Endodermal cell (in vitro differentiated cells): ENCODE measurements at regions not wholly inside any gene's neighbourhood (a gene's known extent, or its start where the extent isn't known, plus 50 kb on each side); places are given as distances from the start of the nearest gene placed in this dataset.

Source experiments
- DNase-seq: peaks from one replicate; pipeline ENCODE4 v3.0.0-alpha.2; 2017
- H3K27ac ChIP-seq: 2 replicates; pipeline ENCODE4 v1.5.1; 2013; ENCODE audit warnings: mild to moderate bottlenecking, low read depth, low read length, moderate library complexity
- H3K27me3 ChIP-seq: 2 replicates; pipeline ENCODE4 v1.6.1; 2013; ENCODE audit warnings: mild to moderate bottlenecking, low read length, moderate library complexity; ENCODE audit not compliant: insufficient read depth, control insufficient read depth, poor library complexity, severe bottlenecking
- H3K36me3 ChIP-seq: 2 replicates; pipeline ENCODE4 v1.7.0; 2013; ENCODE audit warnings: mild to moderate bottlenecking, low read length, moderate library complexity; ENCODE audit not compliant: control insufficient read depth, insufficient read depth
- H3K4me1 ChIP-seq: one replicate; pipeline ENCODE4 v1.7.0; 2013; ENCODE audit warnings: low read length; ENCODE audit not compliant: control insufficient read depth, insufficient read depth
- H3K4me3 ChIP-seq: 2 replicates; pipeline ENCODE4 v1.5.1; 2013; ENCODE audit warnings: mild to moderate bottlenecking, low read length, moderate library complexity
- H3K9ac ChIP-seq: 2 replicates; pipeline ENCODE4 v1.6.1; 2013; ENCODE audit warnings: mild to moderate bottlenecking, low read length, moderate library complexity; ENCODE audit not compliant: poor library complexity, severe bottlenecking; ENCODE audit errors: extremely low read depth
- H3K9me3 ChIP-seq: 2 replicates; pipeline ENCODE4 v1.6.1; 2013; ENCODE audit warnings: mild to moderate bottlenecking, low read length, moderate library complexity; ENCODE audit not compliant: control insufficient read depth
- H3K27ac Mint-ChIP-seq: 2 replicates; pipeline ENCODE4 v1.8.0; 2020; ENCODE audit warnings: mixed read lengths
- H3K27me3 Mint-ChIP-seq: 2 replicates; pipeline ENCODE4 v1.8.0; 2021; ENCODE audit warnings: mild to moderate bottlenecking, mixed read lengths; ENCODE audit not compliant: insufficient read depth
- H3K36me3 Mint-ChIP-seq: 2 replicates; pipeline ENCODE4 v1.8.0; 2020; ENCODE audit warnings: low read depth, mixed read lengths
- H3K4me1 Mint-ChIP-seq: 2 replicates; pipeline ENCODE4 v1.8.0; 2020; ENCODE audit warnings: mixed read lengths
- H3K4me3 Mint-ChIP-seq: 2 replicates; pipeline ENCODE4 v1.8.0; 2020; ENCODE audit warnings: mild to moderate bottlenecking, moderate library complexity, mixed read lengths
- H3K9me3 Mint-ChIP-seq: 2 replicates; pipeline ENCODE4 v1.8.0; 2020; ENCODE audit warnings: mild to moderate bottlenecking, mixed read lengths
- WGBS, 2 experiments: methylation state at CpG; one replicate each; pipeline versions ENCODE4 v1.1.5 to v1.1.7; 2013; ENCODE audit warnings: missing lambda C conversion rate in 2 of 2, mixed read lengths in 1 of 2; ENCODE audit not compliant: insufficient coverage in 1 of 2, insufficient read length in 1 of 2; 5-methylcytosine and 5-hydroxymethylcytosine counted together
- TF ChIP-seq, protein P1 (sequence below): fragments of 200-600 bp; sonication (generic); conservative IDR thresholded peaks from 2 replicates; pipeline ENCODE4 v1.5.0; 2021; ENCODE audit warnings: antibody characterized with exemption, mild to moderate bottlenecking

DNA sequence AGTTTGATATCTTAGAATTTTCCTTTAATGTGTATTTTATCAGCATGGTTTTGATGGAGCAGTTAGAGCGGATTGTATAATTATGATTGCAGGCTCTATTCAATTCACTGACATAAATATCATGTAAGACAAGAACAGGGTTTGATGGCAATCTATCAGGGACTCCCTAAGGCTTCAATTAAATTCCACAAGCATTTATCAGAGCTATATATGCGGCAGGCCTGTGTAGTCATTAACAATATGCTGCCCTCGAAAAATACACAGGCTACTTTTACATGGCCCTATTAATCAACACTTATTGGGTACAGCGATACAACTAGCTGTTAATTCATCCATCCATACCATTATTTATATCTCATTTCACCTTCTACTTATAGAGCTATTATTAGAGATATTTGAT is 358.1 kb upstream of the TPK1 start:
- Histone ChIP-seq H3K36me3 (no peaks in the 10 kb centered on the region), H3K4me3 (no peak overlapping the region), H3K27ac (no peak overlapping the region), H3K27me3 (no peaks in the 10 kb centered on the region), H3K9me3 (no peaks in the 10 kb centered on the region), H3K4me1 (no peaks in the 10 kb centered on the region), H3K9ac (no peak overlapping the region)
- H3K27ac Mint-ChIP-seq: no peak overlapping the region
- 86 to 94% methylated on average over 2 to 4 of the region's 4 CpGs for WGBS, 2 experiments
- no peaks in the 10 kb centered on the region for H3K4me1 Mint-ChIP-seq
- TF ChIP-seq, protein P1, sequence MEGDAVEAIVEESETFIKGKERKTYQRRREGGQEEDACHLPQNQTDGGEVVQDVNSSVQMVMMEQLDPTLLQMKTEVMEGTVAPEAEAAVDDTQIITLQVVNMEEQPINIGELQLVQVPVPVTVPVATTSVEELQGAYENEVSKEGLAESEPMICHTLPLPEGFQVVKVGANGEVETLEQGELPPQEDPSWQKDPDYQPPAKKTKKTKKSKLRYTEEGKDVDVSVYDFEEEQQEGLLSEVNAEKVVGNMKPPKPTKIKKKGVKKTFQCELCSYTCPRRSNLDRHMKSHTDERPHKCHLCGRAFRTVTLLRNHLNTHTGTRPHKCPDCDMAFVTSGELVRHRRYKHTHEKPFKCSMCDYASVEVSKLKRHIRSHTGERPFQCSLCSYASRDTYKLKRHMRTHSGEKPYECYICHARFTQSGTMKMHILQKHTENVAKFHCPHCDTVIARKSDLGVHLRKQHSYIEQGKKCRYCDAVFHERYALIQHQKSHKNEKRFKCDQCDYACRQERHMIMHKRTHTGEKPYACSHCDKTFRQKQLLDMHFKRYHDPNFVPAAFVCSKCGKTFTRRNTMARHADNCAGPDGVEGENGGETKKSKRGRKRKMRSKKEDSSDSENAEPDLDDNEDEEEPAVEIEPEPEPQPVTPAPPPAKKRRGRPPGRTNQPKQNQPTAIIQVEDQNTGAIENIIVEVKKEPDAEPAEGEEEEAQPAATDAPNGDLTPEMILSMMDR: no peak
- no peaks in the 10 kb centered on the region for H3K27me3 Mint-ChIP-seq
- peaks cover 2% of the 10 kb centered on the region for H3K9me3 Mint-ChIP-seq
- no peak overlapping the region for H3K4me3 Mint-ChIP-seq
- H3K36me3 Mint-ChIP-seq: no peaks in the 10 kb centered on the region
- DNase-seq: no peak

DNA sequence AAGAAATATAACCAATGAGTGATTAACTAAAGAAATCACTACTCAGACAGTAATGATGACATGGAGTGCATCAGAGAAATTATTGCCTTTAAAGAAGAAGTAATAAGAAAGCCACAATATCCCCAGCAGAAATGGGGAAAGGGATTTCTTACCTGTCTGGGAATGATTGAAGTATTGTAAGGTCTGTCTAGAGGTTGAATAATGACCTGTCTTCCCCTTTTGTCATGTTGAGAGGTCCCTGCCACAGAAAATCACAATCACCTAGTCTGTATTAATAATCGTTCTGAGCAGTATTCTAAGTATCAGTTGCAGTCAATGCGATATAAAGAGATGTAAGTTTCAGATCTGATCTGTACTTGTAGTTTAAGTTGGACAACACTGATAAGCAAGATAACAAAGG is 349.1 kb upstream of the TPK1 start:
- H3K27ac ChIP-seq: no peak overlapping the region
- Mint-ChIP-seq H3K4me1 (no peaks in the 10 kb centered on the region), H3K27me3 (no peaks in the 10 kb centered on the region), H3K9me3 (no peaks in the 10 kb centered on the region), H3K27ac (no peak overlapping the region), H3K36me3 (no peaks in the 10 kb centered on the region), H3K4me3 (no peak overlapping the region)
- WGBS, 2 experiments: 82% methylated on average over 2 of the region's 2 CpGs; no CpG with 5 or more reads in 1 of the 2 experiments
- no peaks in the 10 kb centered on the region for H3K4me1 ChIP-seq
- no peaks in the 10 kb centered on the region for H3K9me3 ChIP-seq
- no peaks in the 10 kb centered on the region for H3K36me3 ChIP-seq
- TF ChIP-seq, protein P1: no peak
- DNase-seq: no peak
- no peaks in the 10 kb centered on the region for H3K27me3 ChIP-seq
- H3K4me3 ChIP-seq: no peak overlapping the region
- H3K9ac ChIP-seq: no peak overlapping the region

DNA sequence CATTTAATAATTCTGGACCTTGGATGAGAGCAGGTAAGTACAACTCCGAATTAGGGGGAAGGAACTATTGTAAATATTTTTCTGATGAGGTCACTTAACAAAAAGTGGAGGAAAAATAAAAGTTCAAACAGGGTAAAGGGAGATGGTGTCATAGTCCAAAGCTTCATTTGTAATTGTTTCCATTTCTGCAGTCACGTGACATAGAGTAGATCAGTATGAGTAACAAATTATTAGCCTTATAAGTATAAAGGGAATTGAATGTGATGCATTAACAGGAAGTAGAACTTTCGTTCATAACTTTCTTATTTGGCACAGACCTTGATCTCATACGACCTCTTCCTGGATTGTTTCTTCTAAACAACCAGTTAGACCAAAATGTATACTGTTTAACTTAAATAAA is 347.2 kb upstream of the TPK1 start:
- no peak for DNase-seq
- H3K27ac Mint-ChIP-seq: no peak overlapping the region
- H3K9me3 Mint-ChIP-seq: no peaks in the 10 kb centered on the region
- Histone ChIP-seq H3K36me3 (no peaks in the 10 kb centered on the region), H3K27ac (no peak overlapping the region), H3K27me3 (no peaks in the 10 kb centered on the region), H3K4me1 (no peaks in the 10 kb centered on the region), H3K9ac (no peak overlapping the region), H3K9me3 (no peaks in the 10 kb centered on the region), H3K4me3 (no peak overlapping the region)
- WGBS, 2 experiments: 79 to 90% methylated on average over 1 to 4 of the region's 4 CpGs
- H3K4me1 Mint-ChIP-seq: no peaks in the 10 kb centered on the region
- H3K4me3 Mint-ChIP-seq: no peak overlapping the region
- TF ChIP-seq, protein P1: no peak
- H3K36me3 Mint-ChIP-seq: no peaks in the 10 kb centered on the region
- no peaks in the 10 kb centered on the region for H3K27me3 Mint-ChIP-seq
